A172 (cell line): ENCODE measurements at regions not wholly inside any gene's neighbourhood (a gene's known extent, or its start where the extent isn't known, plus 50 kb on each side); places are given as distances from the start of the nearest gene placed in this dataset.

Source experiments
- DNase-seq: peaks from one replicate; pipeline ENCODE4 v3.0.0-alpha.2; 2015; ENCODE audit warnings: low spot score

- DNase-seq = no peak
Observed at GRCh38 chr15:58271410-58271809, 133.2 kb downstream of the AQP9 start.

GRCh38 chr15:58273104-58273503 is 134.9 kb downstream of the AQP9 start:
- no peak for DNase-seq

- no peak for DNase-seq
Observed at GRCh38 chr15:58274885-58275284, 136.7 kb downstream of the AQP9 start.

GRCh38 chr15:58275785-58276184 is 137.6 kb downstream of the AQP9 start:
- no peak for DNase-seq

- DNase-seq = no peak
Observed at GRCh38 chr15:58276924-58277323, 138.7 kb downstream of the AQP9 start.

GRCh38 chr15:58277333-58277732 is 139.2 kb downstream of the AQP9 start:
- no peak for DNase-seq

GRCh38 chr15:58279106-58279505 is 140.9 kb downstream of the AQP9 start:
- no peak for DNase-seq

GRCh38 chr15:58279654-58280053 is 141.5 kb downstream of the AQP9 start:
- no peak for DNase-seq

- no peak for DNase-seq
Observed at GRCh38 chr15:58282060-58282708, 144.0 kb downstream of the AQP9 start.

GRCh38 chr15:58283302-58283701 is 145.1 kb downstream of the AQP9 start:
- DNase-seq = no peak

GRCh38 chr15:58284293-58284692 is 146.1 kb downstream of the AQP9 start:
- DNase-seq = no peak

- no peak for DNase-seq
Observed at GRCh38 chr15:58285212-58285920, 146.4 kb upstream of the LIPC start.

- DNase-seq = no peak
Observed at GRCh38 chr15:58285921-58286278, 145.9 kb upstream of the LIPC start.

- no peak for DNase-seq
Observed at GRCh38 chr15:58286523-58286922, 145.3 kb upstream of the LIPC start.

- DNase-seq = no peak
Observed at GRCh38 chr15:58287891-58288290, 143.9 kb upstream of the LIPC start.

- DNase-seq = no peak
Observed at GRCh38 chr15:58288592-58288991, 143.2 kb upstream of the LIPC start.

- no peak for DNase-seq
Observed at GRCh38 chr15:58291848-58292247, 139.9 kb upstream of the LIPC start.

GRCh38 chr15:58292751-58293175 is 139.0 kb upstream of the LIPC start:
- no peak for DNase-seq

- no peak for DNase-seq
Observed at GRCh38 chr15:58293622-58294550, 137.9 kb upstream of the LIPC start.

- no peak for DNase-seq
Observed at GRCh38 chr15:58294681-58295254, 137.0 kb upstream of the LIPC start.

- no peak for DNase-seq
Observed at GRCh38 chr15:58295637-58296215, 136.1 kb upstream of the LIPC start.

- DNase-seq = no peak
Observed at GRCh38 chr15:58296276-58296675, 135.5 kb upstream of the LIPC start.
